GM18520 (cell line): ENCODE measurements at regions not wholly inside any gene's neighbourhood (a gene's known extent, or its start where the extent isn't known, plus 50 kb on each side); places are given as distances from the start of the nearest gene placed in this dataset.
"Not testable (repeated sequence)": the region's sequence is repeated elsewhere in the genome, so short reads cannot be mapped to it uniquely, and the experiment has no call there.

Experiments
- ATAC-seq: cut with Tn5 transposase; IDR thresholded peaks from one replicate; pipeline ENCODE4 v1.9.1; 2021; ENCODE audit not compliant: unreplicated experiment

GRCh38 chr2:88913280-88913679 is 221.8 kb downstream of the RPIA start:
- ATAC-seq: no peak

GRCh38 chr2:88919087-88919738 is 227.7 kb downstream of the RPIA start:
- no peak for ATAC-seq

- ATAC-seq: not testable (repeated sequence)
Measured at GRCh38 chr2:88920399-88920798, 228.9 kb downstream of the RPIA start.

GRCh38 chr2:88924533-88924932 is 233.1 kb downstream of the RPIA start:
- no peak for ATAC-seq

GRCh38 chr2:88925770-88926462 is 234.4 kb downstream of the RPIA start:
- ATAC-seq: no peak

- ATAC-seq: no peak
Measured at GRCh38 chr2:88927128-88927527, 235.7 kb downstream of the RPIA start.

- no peak for ATAC-seq
Measured at GRCh38 chr2:88930659-88931058, 239.2 kb downstream of the RPIA start.

- ATAC-seq: no peak
Measured at GRCh38 chr2:88932686-88933085, 241.2 kb downstream of the RPIA start.

GRCh38 chr2:88933091-88933490 is 241.6 kb downstream of the RPIA start:
- no peak for ATAC-seq

- no peak for ATAC-seq
Measured at GRCh38 chr2:88933980-88934379, 242.5 kb downstream of the RPIA start.

- not testable (repeated sequence) for ATAC-seq
Measured at GRCh38 chr2:88941178-88941577, 249.7 kb downstream of the RPIA start.

GRCh38 chr2:88942798-88943197 is 251.3 kb downstream of the RPIA start:
- no peak for ATAC-seq

- ATAC-seq: no peak
Measured at GRCh38 chr2:88949336-88949735, 257.9 kb downstream of the RPIA start.

- ATAC-seq: no peak
Measured at GRCh38 chr2:88950010-88950409, 258.5 kb downstream of the RPIA start.

- ATAC-seq: no peak
Measured at GRCh38 chr2:88955607-88956006, 264.1 kb downstream of the RPIA start.

- ATAC-seq: no peak
Measured at GRCh38 chr2:88959480-88960204, 268.2 kb downstream of the RPIA start.

GRCh38 chr2:88961323-88961722 is 269.9 kb downstream of the RPIA start:
- not testable (repeated sequence) for ATAC-seq

- no peak for ATAC-seq
Measured at GRCh38 chr2:88967844-88968243, 276.4 kb downstream of the RPIA start.

- not testable (repeated sequence) for ATAC-seq
Measured at GRCh38 chr2:88978011-88978410, 286.5 kb downstream of the RPIA start.

GRCh38 chr2:88978446-88978845 is 287.0 kb downstream of the RPIA start:
- not testable (repeated sequence) for ATAC-seq

GRCh38 chr2:88984079-88984478 is 292.6 kb downstream of the RPIA start:
- ATAC-seq: not testable (repeated sequence)

- not testable (repeated sequence) for ATAC-seq
Measured at GRCh38 chr2:88986721-88987330, 295.4 kb downstream of the RPIA start.
